Skeletal muscle tissue (tissue), 3 donors: ENCODE measurements at regions not wholly inside any gene's neighbourhood (a gene's known extent, or its start where the extent isn't known, plus 50 kb on each side); places are given as distances from the start of the nearest gene placed in this dataset.

Experiments used
- H3K27ac ChIP-seq: one replicate; pipeline ENCODE4 v1.7.0; 2013; ENCODE audit warnings: mild to moderate bottlenecking, low read depth, low read length, inconsistent platforms
- H3K27me3 ChIP-seq, 3 donors: one replicate each; pipeline ENCODE4 v1.7.0; 2013; ENCODE audit warnings: low read length in 3 of 3; ENCODE audit not compliant: control insufficient read depth in 3 of 3, insufficient read depth in 3 of 3
- H3K36me3 ChIP-seq, 3 donors: one replicate each; pipeline ENCODE4 v1.7.0; 2013; ENCODE audit warnings: low read length in 3 of 3; ENCODE audit not compliant: control insufficient read depth in 3 of 3, insufficient read depth in 3 of 3
- H3K4me1 ChIP-seq, 3 donors: one replicate each; pipeline ENCODE4 v1.7.0; 2013; ENCODE audit warnings: low read length in 3 of 3, mild to moderate bottlenecking in 3 of 3; ENCODE audit not compliant: control insufficient read depth in 3 of 3, insufficient read depth in 3 of 3
- H3K4me3 ChIP-seq, 3 donors: one replicate each; pipeline ENCODE4 v1.7.0; 2013; ENCODE audit warnings: low read length in 3 of 3
- H3K9ac ChIP-seq, 3 donors: one replicate each; pipeline ENCODE4 v1.7.0; 2013; ENCODE audit warnings: low read length in 3 of 3, mild to moderate bottlenecking in 3 of 3, moderate library complexity in 2 of 3, low read depth in 1 of 3
- H3K9me3 ChIP-seq, 3 donors: one replicate each; pipeline ENCODE4 v1.7.0; 2013; ENCODE audit warnings: low read length in 3 of 3; ENCODE audit not compliant: control insufficient read depth in 3 of 3
- donor health status: Osteomylitis.

DNA sequence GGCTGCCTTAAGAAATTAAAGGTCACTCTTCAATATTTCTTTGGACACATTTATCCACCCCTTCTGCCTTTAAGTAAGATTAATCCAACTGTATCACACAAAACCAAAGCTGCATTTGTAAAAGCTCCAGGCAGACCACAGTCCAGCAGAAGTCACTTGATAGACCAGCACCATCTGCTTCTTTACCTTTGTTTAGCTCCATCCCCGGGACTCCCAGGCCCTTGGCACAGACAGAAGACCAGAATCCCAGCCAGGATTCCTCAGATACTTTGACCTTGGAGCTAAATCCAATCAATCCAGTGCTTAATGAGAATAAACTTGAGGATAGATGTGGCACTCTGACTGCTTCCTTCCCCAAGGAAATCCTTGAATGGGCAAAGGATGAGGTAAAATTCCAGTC lies 333.1 kb upstream of the RASGEF1B start:
- no peaks in the 10 kb centered on the region for H3K27me3 ChIP-seq
- no peaks in the 10 kb centered on the region for H3K36me3 ChIP-seq
- H3K4me1 ChIP-seq, result no peaks in the 10 kb centered on the region
- H3K9me3 ChIP-seq, result no peaks in the 10 kb centered on the region
- H3K9ac ChIP-seq, result no peak overlapping the region
- no peak overlapping the region for H3K27ac ChIP-seq
- no peak overlapping the region for H3K4me3 ChIP-seq

DNA sequence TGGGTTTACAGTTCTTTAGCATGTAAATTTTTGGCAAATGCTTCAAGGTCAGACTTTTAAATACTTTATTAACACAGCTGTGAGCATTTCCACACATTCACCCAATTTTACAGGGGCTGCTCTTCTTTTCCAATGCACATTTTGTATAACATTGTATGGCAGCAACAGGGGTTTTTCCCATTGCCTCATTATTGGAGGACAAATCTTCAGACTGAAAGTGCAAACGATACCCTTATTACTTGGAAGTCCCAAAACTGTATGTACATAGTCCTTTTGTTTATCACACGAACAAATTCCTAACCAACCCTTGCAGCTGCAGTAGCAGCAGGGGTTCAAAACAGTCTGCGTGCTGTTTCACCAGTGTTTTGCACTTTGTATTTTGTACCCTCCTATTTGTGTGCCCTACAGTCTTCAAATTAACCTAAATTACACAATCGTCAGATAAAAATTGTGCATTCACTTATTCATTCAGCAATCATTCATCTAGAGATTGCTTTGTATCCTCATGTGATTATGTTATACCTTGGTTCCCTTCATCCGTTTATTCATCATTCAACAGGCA lies 330.7 kb upstream of the RASGEF1B start:
- Histone ChIP-seq H3K27ac (no peak overlapping the region), H3K9ac (no peak overlapping the region), H3K36me3 (no peaks in the 10 kb centered on the region), H3K4me1 (no peaks in the 10 kb centered on the region), H3K4me3 (no peak overlapping the region), H3K9me3 (no peaks in the 10 kb centered on the region), H3K27me3 (no peaks in the 10 kb centered on the region)

DNA sequence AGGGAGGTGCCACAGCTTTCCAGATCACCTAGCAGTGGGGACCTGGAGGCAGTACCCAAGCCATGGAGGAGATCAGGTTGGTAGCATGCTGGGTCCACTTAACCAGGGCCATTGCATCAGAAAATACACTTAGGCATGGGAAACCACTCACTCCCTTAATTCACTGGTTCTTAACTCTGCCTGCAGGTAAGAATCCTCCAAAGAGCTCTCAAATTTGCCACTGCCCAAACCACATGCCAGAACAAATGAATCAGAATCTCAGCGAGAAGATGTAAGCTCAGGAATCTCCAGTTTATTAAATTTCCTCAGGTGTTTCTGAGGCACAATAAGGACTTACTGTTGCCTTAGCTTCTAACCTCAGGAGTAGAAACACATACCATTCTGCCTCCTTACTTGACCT lies 327.7 kb upstream of the RASGEF1B start:
- H3K4me1 ChIP-seq, result no peaks in the 10 kb centered on the region
- no peak overlapping the region for H3K9ac ChIP-seq
- H3K36me3 ChIP-seq, result no peaks in the 10 kb centered on the region
- H3K9me3 ChIP-seq, result no peaks in the 10 kb centered on the region
- no peaks in the 10 kb centered on the region for H3K27me3 ChIP-seq
- no peak overlapping the region for H3K4me3 ChIP-seq
- no peak overlapping the region for H3K27ac ChIP-seq

DNA sequence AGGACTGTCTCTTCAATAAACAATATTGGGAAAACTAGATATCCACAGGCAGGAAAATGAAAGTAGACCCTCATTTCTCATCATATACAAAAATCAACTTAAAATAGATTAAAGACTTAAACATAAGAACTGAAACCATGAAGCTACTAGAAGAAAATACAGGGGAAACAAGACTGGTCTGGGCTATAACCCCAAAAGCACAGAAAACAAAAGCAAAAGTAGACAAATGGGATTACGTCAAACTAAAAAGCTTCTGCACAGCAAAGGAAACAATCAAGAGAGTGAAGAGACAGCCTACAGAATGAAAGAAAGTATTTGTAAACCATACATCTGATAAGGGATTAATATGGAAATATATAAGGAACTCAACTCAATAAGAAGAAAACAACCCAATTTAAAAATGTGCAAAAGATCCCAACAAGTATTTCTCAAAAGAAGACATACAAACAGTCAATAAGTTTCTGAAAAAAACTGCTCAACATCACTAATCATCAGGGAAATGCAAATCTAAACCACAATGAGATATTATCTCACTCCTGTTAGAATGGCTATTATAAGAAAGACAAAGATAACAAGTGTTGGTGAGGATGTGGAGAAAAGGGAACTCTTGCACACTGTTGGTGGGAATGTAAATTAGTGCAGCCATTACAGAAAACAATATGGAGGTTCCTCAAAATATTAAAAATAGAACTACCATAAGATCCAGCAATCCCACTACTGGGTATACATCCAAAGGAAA lies 325.3 kb upstream of the RASGEF1B start:
- H3K9me3 ChIP-seq, result no peaks in the 10 kb centered on the region
- no peak overlapping the region for H3K9ac ChIP-seq
- no peaks in the 10 kb centered on the region for H3K36me3 ChIP-seq
- no peak overlapping the region for H3K4me3 ChIP-seq
- no peaks in the 10 kb centered on the region for H3K4me1 ChIP-seq
- H3K27me3 ChIP-seq, result no peaks in the 10 kb centered on the region
- H3K27ac ChIP-seq, result no peak overlapping the region

DNA sequence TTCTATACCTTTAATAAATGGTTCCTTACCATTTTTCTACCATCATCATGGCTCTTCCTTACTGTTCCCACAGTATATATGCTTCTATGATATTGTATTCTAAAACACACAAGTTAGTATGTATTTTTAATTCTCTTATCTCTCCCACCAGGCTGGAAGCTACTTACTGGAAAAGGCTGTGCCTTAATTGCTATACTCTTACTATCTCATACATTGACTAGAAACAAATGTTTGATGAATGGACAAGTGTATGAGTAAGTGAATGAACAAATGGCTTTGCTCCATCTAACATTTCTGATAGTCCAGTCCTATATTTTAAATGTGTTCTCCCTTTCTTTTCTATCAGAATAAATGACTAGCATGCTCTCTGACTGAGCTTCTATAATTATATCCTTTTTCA lies 320.8 kb upstream of the RASGEF1B start:
- H3K4me1 ChIP-seq, result no peaks in the 10 kb centered on the region
- H3K4me3 ChIP-seq, result no peak overlapping the region
- no peaks in the 10 kb centered on the region for H3K9me3 ChIP-seq
- H3K9ac ChIP-seq, result no peak overlapping the region
- no peaks in the 10 kb centered on the region for H3K27me3 ChIP-seq
- no peaks in the 10 kb centered on the region for H3K36me3 ChIP-seq
- no peak overlapping the region for H3K27ac ChIP-seq

DNA sequence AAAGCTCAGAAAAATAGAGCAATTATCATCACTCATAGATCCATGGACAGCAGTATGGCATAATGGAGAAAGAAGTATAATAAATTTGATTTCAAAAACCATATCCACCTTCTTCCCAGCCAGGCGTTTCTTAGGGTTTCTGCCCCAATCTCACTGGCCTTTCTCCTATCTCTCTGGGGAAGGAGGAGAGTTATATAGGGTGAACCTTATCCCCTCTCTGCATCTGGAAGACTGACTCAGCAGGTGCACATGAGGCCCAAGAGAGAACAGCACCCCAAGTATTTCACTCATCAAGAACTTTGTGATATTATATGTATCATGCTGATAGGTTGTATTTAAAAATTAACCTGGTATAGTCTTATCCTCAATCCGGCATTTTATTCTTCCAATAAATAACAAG lies 318.8 kb upstream of the RASGEF1B start:
- H3K4me3 ChIP-seq, result no peak overlapping the region
- no peaks in the 10 kb centered on the region for H3K27me3 ChIP-seq
- H3K9me3 ChIP-seq, result no peaks in the 10 kb centered on the region
- H3K4me1 ChIP-seq, result no peaks in the 10 kb centered on the region
- H3K36me3 ChIP-seq, result no peaks in the 10 kb centered on the region
- no peak overlapping the region for H3K27ac ChIP-seq
- H3K9ac ChIP-seq, result no peak overlapping the region

DNA sequence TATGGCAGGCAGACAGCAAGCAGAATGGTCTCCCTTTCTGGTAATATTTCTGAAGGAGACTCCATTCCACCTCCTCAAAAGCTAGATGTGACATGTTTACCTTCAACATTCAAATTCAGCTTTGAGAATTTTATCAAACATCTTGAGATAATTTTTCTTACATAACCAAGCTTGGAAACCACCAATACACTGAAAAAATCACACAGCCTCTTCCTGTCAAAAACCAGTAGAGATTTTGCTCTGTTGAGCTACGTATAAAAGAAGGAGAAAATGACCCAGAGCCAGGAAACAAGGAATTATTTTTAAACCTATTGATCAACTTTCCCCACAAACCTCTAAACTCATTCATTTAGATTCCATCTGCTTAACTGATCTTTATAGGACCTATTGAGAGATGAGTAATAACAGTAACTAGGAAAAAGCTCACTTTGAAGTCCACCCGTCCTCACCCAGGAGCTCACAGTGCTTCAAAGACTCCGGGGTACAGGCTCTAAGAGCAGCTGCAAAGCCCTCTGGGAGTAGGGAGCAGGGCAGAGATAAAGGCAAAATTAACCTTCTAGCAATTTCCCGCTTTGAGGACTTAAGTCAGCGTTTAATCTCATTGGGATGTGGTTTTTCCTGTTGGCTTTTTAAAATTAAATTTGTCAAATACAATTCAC lies 318.2 kb upstream of the RASGEF1B start:
- H3K9me3 ChIP-seq, result no peaks in the 10 kb centered on the region
- H3K36me3 ChIP-seq, result no peaks in the 10 kb centered on the region

DNA sequence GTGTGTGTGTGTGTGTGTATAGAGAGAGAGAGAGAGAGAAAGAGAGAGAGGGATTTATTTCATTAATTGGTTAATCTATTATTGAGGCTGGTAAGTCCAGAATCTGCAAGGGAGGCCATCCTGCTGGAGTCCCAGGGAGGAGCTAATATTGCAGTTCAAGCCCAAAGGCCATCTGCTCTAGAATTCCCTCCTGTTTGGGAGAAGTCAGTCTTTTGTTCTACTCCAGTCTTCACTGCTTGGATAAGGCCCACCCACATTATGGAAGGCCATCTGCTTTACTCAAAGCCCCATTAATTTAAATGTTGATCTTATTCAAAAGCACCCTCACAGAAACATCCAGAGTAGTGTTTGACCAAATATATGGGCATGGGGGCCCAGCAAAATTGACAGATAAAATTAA lies 317.5 kb upstream of the RASGEF1B start:
- no peaks in the 10 kb centered on the region for H3K9me3 ChIP-seq
- H3K4me3 ChIP-seq, result no peak overlapping the region
- no peak overlapping the region for H3K9ac ChIP-seq
- no peak overlapping the region for H3K27ac ChIP-seq
- no peaks in the 10 kb centered on the region for H3K36me3 ChIP-seq
- no peaks in the 10 kb centered on the region for H3K4me1 ChIP-seq
- no peaks in the 10 kb centered on the region for H3K27me3 ChIP-seq

More for the DNA sequence above, 318.2 kb upstream of the RASGEF1B start:
- Histone ChIP-seq H3K4me1 (no peaks in the 10 kb centered on the region), H3K27me3 (no peaks in the 10 kb centered on the region), H3K9ac (no peak overlapping the region), H3K4me3 (no peak overlapping the region), H3K27ac (no peak overlapping the region)

DNA sequence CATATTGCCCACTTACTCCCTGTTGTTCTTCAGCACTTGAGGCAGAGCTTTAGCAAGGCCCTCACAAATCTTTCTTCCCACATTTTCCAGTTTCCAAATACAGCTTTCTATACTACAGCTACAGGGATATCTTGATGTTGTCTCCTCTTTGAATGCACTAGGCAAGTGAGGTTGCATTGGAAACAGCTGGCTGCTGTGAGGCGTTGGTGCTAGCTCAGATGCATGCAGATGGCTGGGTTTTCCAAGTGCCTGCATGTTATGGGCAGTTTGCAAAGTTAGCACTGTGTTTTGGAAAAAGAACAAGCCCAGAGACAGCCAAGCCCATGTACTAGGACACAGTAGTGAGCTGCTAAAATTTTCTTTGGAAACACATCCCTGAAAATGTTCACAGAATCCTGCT lies 315.1 kb upstream of the RASGEF1B start:
- Histone ChIP-seq H3K27ac (no peak overlapping the region), H3K36me3 (no peaks in the 10 kb centered on the region), H3K4me1 (no peaks in the 10 kb centered on the region), H3K9ac (no peak overlapping the region), H3K27me3 (no peaks in the 10 kb centered on the region), H3K9me3 (no peaks in the 10 kb centered on the region), H3K4me3 (no peak overlapping the region)

DNA sequence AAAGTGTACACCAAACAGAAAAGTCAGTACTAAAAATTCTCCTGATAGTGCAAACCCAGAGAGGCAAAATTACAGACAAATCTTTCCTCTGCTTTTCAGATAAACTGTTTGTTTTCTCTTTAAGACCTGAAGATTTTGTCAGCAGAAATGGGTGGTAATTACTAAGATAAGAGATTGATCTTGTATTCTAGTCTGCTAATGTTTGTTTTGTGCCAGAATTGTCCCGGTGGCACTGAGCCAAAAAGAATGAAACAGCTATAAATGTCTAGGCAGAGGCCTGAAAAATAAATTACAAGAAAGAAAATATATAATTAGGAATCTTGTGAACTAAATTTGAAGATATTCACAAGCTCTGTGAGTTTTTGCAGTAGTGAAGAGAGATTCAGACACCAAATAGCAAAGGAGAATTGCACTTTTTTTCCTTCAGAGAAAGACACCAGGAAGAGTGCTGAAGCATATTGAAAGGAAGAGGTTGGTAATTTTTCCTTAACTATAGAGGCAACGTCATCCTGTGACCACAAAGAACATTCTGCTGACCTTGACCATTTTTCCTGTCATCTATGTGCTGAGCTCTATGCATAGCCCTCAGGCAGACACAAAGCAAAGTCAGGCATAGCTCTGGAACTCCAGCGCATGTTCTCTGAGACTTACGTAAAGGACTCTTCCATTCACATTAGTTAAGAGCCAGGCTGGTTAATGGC lies 314.5 kb upstream of the RASGEF1B start:
- Histone ChIP-seq H3K4me3 (no peak overlapping the region), H3K27ac (no peak overlapping the region), H3K4me1 (no peaks in the 10 kb centered on the region), H3K36me3 (no peaks in the 10 kb centered on the region), H3K9me3 (no peaks in the 10 kb centered on the region), H3K9ac (no peak overlapping the region), H3K27me3 (no peaks in the 10 kb centered on the region)
